ENCODE measurements at regions not wholly inside any gene's neighbourhood (a gene's known extent, or its start where the extent isn't known, plus 50 kb on each side); places are given as distances from the start of the nearest gene placed in this dataset.

GRCh38 chr1:4062560-4062959 is 162.5 kb upstream of the C1orf174 start:
- TF ChIP-seq CTCF (IDR thresholded peaks at IDR 0.05; ENCODE audit: low read depth, low read length, poor library complexity, severe bottlenecking): no peak
- no peak for TF ChIP-seq EZH2phosphoT487 (IDR thresholded peaks at IDR 0.05; ENCODE audit: borderline replicate concordance, low read length)

Data from DOHH2 (cell line).